ENCODE measurements at regions not wholly inside any gene's neighbourhood (a gene's known extent, or its start where the extent isn't known, plus 50 kb on each side); places are given as distances from the start of the nearest gene placed in this dataset.

DNA sequence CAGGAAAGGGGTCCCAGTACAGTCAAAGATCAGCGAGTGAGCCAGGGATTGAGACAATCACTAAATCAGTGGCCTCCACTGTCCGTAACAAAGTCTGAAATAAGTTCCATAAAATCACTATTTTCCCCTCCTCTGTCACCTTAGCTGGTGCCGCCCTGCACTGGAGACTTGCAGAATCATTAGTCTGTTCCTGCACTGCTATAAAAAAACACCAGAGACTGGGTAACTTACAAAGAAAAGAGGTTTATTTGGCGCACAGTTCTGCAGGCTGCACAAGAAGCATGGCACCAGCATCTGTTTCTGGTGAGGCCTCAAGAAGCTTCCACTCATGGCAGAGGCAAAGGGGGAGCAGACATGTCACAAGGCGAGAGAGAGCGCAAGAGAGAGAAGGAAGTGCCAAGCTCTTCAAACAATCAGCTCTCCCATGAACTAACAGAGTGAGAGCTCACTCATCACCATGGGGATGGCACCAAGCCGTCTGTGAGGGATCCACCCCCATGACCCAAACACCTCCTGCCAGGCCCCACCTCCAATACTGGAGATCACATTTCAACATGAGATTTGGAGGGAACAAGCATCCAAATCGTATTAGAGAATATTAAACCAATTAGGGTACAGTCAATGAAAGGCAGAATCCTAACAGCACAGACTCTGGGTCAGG is 129.8 kb upstream of the TIAM1 start:
- in situ Hi-C loops (cut with MboI) = no loop called here
- Histone ChIP-seq H4K20me1 (replicated peaks; ENCODE audit: control insufficient read depth, insufficient read depth, low read length) (no peaks in the 10 kb centered on the region), H2AFZ (ENCODE audit: low read depth, low read length) (no peak overlapping the region), H3K79me2 (ENCODE audit: control insufficient read depth, insufficient read depth, low read length) (no peaks in the 10 kb centered on the region), H3K9me1 (ENCODE audit: control insufficient read depth, insufficient read depth, low read length) (no peaks in the 10 kb centered on the region), H3K4me3 (no peak overlapping the region), H3K4me2 (ENCODE audit: insufficient read depth, low read length) (no peak overlapping the region), H3K9me3 (replicated peaks; ENCODE audit: control insufficient read depth, insufficient read depth, low read depth, low read length) (no peaks in the 10 kb centered on the region), H3K9ac (ENCODE audit: insufficient read depth in 1 of 2, low read depth in 2 of 2, low read length in 2 of 2) (no peak overlapping the region), H3K4me1 (replicated peaks in 1 of 2; ENCODE audit: control insufficient read depth in 2 of 2, insufficient read depth in 2 of 2, low read length in 2 of 2) (no peaks in the 10 kb centered on the region), H3K27ac (ENCODE audit: extremely low read depth, low read depth, low read length) (no peak overlapping the region), H3K27me3 (ENCODE audit: control insufficient read depth in 2 of 2, insufficient read depth in 2 of 2, low read length in 2 of 2) (peaks cover 0 to 9% of the 10 kb centered on the region in 2 experiments; a peak in 2 of 5 replicates), H3K36me3 (ENCODE audit: control insufficient read depth, insufficient read depth, low read length) (no peaks in the 10 kb centered on the region)
- POLR2A ChIA-PET = no interaction called here
- intact Hi-C loops (cut with micrococcal nuclease) = no loop called here
- TF ChIP-seq ZNF766 (CRISPR knock-in tag; conservative IDR thresholded peaks at IDR 0.05) (peak; percentile 72), GTF2B (IDR thresholded peaks at IDR 0.05; ENCODE audit: extremely low read depth, insufficient read length) (no peak), TAF9B (IDR thresholded peaks at IDR 0.05; ENCODE audit: partially characterized antibody) (no peak), EZH2 (IDR thresholded peaks at IDR 0.05; ENCODE audit: borderline replicate concordance, low read depth, low read length) (no peak), JUNB (CRISPR knock-in tag; conservative IDR thresholded peaks at IDR 0.05) (no peak), MYNN (IDR thresholded peaks at IDR 0.05) (no peak), MYNN (CRISPR knock-in tag; IDR thresholded peaks at IDR 0.05) (no peak), ZC3H4 (CRISPR knock-in tag; IDR thresholded peaks at IDR 0.05; ENCODE audit: borderline replicate concordance) (no peak)
- BruUV-seq (replicated peaks) = no TSS peak
- DNase-seq (ENCODE audit: extremely low read depth in 1 of 4, low spot score in 3 of 4) = no peak
- no peak for FAIRE-seq
- ATAC-seq = no peak
- CTCF ChIA-PET (ENCODE audit: low intra/inter-chr PET ratio) = no interaction called here
- 1% methylated on average over 7 of the region's 8 CpGs for WGBS (ENCODE audit: insufficient coverage, low coverage, missing lambda C conversion rate)
